ENCODE measurements at regions not wholly inside any gene's neighbourhood (a gene's known extent, or its start where the extent isn't known, plus 50 kb on each side); places are given as distances from the start of the nearest gene placed in this dataset.

DNA sequence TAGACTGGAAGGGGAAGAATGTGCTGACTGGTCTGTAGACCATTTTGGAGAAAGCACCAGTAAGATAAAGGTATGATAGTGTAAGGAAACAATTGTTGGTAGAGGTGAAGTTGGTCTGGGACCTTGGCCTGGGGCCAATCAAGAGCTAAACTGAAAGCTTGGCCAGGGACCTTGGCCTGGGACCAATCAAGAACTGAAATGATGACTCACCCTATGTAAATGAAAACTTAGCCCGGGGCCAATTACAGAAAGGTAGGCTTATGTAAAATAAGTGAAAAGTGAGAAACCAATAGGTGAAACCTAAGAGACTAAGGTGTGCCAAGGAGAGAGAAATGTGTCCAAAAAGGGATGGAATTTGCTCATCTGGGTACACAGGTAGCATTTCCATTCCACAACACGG, 776.0 kb downstream of the C12orf50 start:
- DNase-seq (ENCODE audit: low read depth), result no peak
- TF ChIP-seq, protein P1, sequence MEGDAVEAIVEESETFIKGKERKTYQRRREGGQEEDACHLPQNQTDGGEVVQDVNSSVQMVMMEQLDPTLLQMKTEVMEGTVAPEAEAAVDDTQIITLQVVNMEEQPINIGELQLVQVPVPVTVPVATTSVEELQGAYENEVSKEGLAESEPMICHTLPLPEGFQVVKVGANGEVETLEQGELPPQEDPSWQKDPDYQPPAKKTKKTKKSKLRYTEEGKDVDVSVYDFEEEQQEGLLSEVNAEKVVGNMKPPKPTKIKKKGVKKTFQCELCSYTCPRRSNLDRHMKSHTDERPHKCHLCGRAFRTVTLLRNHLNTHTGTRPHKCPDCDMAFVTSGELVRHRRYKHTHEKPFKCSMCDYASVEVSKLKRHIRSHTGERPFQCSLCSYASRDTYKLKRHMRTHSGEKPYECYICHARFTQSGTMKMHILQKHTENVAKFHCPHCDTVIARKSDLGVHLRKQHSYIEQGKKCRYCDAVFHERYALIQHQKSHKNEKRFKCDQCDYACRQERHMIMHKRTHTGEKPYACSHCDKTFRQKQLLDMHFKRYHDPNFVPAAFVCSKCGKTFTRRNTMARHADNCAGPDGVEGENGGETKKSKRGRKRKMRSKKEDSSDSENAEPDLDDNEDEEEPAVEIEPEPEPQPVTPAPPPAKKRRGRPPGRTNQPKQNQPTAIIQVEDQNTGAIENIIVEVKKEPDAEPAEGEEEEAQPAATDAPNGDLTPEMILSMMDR (conservative IDR thresholded peaks at IDR 0.05; ENCODE audit: low read length), result no peak

DNA sequence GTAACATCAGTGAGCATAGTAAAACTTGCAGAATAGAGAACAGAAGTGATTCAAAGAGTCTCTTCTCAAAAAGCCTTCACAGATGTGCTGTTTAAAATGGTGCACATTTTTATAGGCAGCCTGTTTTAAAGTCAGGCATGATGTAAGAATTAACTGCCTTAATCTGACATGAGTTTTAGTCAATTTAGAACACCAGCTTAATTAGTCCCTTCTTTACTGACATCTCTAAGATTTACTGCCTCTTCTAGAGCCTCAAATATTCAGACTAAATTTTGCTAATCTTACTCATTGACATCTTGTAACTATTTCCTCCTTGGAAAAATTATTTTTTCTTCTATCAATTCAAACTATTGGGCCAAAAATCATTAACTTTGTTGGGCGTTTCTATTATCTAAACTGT, 782.5 kb downstream of the C12orf50 start:
- H3K4me3 ChIP-seq (ENCODE audit: low read length), result no peak overlapping the region
- peak; percentile 9 for DNase-seq (ENCODE audit: low read depth)
- TF ChIP-seq, protein P1 (conservative IDR thresholded peaks at IDR 0.05; ENCODE audit: low read length), result no peak

More for the DNA sequence above, 776.0 kb downstream of the C12orf50 start:
- no peak overlapping the region for H3K4me3 ChIP-seq (ENCODE audit: low read length)

DNA sequence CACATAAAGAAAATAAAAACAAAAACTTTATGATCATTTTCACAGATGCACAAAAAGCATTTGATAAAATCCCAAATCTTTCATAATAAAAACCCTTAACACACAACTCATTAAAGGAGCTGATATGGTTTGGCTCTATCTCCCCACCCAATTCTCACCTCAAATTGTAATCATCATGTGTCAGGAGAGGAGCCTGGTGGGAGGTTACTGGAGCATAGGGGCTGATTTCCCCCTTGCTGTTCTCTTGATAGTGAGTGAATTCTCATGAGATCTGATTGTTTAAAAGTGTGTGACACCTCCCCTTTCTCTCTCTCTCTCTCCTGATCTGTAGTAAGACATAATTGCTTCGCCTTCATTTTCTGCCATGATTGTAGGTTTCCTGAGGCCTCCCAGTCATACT, 790.7 kb downstream of the C12orf50 start:
- H3K4me3 ChIP-seq (ENCODE audit: low read length), result no peak overlapping the region
- DNase-seq (ENCODE audit: low read depth), result no peak
- TF ChIP-seq, protein P1 (conservative IDR thresholded peaks at IDR 0.05; ENCODE audit: low read length), result no peak

DNA sequence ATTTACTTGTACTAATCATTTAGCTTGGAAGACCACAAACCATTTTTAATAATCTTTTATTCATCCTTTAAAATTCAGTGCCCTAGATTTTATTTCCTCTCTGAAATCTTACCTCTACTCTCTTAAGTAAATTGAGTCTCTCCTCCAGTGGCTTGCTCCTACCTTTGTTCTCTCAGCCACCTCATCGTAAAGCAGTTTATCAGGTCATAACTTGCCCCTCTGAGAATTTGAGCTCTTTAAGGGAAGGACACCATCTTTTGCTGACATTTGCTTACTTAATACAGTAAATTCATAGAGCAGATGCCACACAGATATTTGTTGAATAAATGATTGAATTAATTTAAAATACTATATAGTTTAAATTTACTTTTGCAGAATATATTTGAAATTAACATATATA, 794.3 kb downstream of the C12orf50 start:
- no peak overlapping the region for H3K4me3 ChIP-seq (ENCODE audit: low read length)
- no peak for DNase-seq (ENCODE audit: low read depth)
- TF ChIP-seq, protein P1 (conservative IDR thresholded peaks at IDR 0.05; ENCODE audit: low read length), result no peak

DNA sequence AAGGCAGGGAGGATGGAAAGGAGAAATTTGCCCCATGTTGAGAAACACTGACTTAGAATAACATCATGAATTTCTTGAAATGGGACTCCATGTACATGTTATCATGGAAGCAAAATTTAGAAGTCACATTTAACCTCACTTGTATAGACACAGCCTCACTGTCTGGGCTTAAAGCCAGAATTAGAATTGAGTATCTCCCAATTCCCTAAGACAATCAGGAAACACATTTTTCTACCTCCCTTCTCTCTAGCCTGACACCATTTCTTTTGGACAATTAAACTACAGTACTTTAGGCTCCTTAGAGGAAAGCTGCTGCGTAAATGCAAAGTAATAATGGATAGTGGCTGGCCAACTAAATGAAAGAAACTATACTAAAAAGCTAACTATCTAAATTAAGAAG, 795.5 kb downstream of the C12orf50 start:
- DNase-seq (ENCODE audit: low read depth), result no peak
- TF ChIP-seq, protein P1 (conservative IDR thresholded peaks at IDR 0.05; ENCODE audit: low read length), result no peak
- H3K4me3 ChIP-seq (ENCODE audit: low read length), result no peak overlapping the region

DNA sequence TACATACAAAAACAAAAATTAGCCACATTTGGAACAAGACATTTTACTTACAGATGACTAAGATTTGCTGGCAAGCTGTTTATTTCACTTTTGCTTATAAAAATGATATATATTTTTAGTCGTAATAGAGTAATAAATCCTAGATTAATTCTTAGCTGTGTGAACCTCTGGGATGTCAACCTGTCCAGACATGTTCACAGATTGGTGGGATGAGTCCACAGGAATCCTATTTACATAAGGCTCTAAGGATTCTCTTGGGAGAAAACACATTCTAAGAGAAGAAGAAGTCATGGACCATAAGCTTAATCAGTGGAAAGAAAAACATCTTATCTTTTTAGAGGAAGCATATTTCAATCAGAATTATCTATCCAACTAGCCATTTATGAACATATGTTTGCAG, 797.4 kb downstream of the C12orf50 start:
- DNase-seq (ENCODE audit: low read depth), result no peak
- TF ChIP-seq, protein P1 (conservative IDR thresholded peaks at IDR 0.05; ENCODE audit: low read length), result no peak
- H3K4me3 ChIP-seq (ENCODE audit: low read length), result no peak overlapping the region

DNA sequence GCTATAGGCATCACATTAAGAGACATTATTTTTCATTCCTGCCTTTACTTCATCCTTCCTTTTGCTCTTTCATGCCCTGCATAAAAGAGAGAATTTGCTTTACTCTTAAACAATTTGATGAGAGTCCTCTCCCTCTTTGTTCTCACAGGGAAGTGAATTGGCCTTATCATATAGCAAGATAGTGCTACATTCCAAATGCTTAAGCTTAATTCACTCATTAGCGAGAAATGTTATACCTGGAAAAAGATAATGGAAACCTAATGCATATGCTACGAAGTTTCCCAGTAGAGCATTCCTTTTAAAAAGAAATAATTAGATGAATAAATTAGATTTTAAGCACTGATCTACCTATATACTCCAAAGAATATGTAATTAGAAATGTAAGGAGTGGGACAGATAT, 798.8 kb downstream of the C12orf50 start:
- H3K4me3 ChIP-seq (ENCODE audit: low read length), result no peak overlapping the region
- DNase-seq (ENCODE audit: low read depth), result no peak
- TF ChIP-seq, protein P1 (conservative IDR thresholded peaks at IDR 0.05; ENCODE audit: low read length), result no peak

Data from AG10803 (cell line).